GM21360 (cell line): ENCODE measurements at regions not wholly inside any gene's neighbourhood (a gene's known extent, or its start where the extent isn't known, plus 50 kb on each side); places are given as distances from the start of the nearest gene placed in this dataset.
"Not testable (repeated sequence)": the region's sequence is repeated elsewhere in the genome, so short reads cannot be mapped to it uniquely, and the experiment has no call there.

ENCODE experiments used
- ATAC-seq: cut with Tn5 transposase; IDR thresholded peaks from one replicate; pipeline ENCODE4 v1.9.1; 2021; ENCODE audit warnings: mild to moderate bottlenecking, moderate library complexity; ENCODE audit not compliant: unreplicated experiment

DNA sequence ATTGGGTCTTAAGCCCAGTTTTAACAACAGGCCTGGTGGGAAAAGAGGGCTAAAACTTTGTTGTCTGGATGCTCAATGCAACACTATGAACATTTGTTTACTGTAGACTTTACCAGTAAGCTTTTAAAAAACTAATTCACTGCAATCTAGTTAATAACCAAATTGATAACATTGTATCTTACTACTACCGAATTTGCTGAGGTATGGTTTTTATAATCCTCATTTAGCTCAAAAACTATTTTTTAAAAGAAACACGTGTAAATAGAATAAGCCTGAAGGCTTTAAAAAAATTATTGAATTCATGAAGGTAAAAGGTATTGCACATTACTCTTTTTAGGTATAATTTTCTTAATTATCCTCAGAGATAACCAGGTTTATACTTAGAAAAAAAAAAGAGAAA lies 500.6 kb downstream of the RWDD3 start:
- no peak for ATAC-seq

DNA sequence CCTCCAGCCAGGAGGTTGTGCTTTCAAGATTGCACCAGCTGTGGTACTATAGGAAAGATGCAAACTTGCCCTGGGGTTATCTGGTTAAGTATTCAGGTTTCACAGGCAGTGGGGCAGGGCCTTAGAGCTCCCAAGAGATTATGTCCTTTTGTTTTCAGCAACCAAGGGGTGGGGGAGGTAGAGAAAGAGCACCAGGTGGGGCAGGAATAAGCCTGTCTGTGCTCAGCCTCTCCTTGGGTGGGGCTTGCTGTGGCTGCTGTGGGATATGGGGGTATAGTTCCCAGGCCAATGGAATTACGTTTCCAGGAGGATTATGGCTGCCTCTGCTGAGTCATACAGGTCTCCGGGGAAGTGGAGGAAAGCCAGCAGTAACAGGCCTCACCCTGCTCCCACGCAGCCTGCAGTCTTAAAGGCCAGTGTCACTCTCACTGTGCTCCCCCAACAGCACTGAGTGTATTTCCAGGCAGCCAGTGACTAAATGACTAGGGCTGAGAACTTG lies 508.6 kb downstream of the RWDD3 start:
- ATAC-seq, result no peak

DNA sequence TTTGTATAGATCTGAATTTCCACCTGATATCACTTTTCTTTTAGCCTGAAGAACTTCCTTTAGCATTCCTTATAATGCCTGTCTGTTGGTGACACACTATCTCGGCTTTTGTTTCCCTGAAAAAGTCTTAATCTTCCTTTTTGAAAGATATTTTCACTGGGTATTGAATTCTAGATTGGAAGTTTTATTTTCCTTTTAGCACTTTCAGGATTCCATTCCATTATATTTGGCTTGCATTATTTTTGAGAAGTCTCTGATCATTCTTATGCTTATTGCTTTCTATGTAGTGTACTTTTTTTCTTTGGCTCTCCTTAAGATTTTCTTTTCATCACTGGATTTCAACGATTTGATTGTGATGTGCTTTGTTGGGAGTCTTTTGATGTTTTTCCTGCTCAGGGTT lies 510.7 kb downstream of the RWDD3 start:
- ATAC-seq, result no peak

DNA sequence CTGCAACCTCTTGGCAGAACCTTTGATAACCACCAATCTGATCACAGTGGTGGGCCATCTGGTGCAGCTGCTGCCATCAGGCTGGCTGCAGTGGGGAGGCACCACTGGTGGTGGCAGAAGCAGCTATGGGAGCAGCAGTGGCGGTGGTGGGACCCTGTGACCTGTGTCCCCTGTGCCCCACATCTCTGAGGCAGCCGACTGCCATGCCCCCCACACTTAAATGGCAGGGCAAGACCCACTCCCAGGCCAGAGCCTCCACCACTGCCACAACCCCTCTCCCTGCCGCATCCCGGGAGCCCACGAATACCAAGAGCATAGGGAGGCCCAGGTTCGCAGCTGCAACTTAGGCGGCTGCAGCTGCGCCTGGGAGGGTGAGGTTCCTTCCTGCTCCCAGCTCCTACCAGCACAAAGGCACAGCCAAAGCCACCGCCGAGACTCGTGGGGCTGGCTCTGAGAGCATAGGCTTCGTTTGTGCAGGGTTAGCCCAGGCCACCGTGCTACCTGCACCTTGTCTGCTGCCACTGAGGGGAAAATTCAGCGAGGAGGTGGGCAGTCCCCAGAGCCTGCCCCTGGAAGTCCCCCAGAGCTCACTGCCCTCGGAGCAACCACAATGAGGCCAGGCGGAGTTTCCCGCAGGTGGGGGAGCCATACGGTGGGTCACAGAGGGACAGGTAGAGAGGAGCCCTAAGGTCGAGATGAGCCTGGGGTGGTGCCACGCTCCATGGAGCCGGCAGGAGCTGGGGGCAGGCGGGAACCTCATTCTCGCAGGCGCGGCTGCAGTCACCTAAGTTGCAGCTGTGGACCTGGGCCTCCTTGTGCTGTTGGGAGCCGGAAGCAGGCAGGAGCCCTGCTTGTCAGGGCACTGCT lies 518.7 kb downstream of the RWDD3 start:
- no peak for ATAC-seq

DNA sequence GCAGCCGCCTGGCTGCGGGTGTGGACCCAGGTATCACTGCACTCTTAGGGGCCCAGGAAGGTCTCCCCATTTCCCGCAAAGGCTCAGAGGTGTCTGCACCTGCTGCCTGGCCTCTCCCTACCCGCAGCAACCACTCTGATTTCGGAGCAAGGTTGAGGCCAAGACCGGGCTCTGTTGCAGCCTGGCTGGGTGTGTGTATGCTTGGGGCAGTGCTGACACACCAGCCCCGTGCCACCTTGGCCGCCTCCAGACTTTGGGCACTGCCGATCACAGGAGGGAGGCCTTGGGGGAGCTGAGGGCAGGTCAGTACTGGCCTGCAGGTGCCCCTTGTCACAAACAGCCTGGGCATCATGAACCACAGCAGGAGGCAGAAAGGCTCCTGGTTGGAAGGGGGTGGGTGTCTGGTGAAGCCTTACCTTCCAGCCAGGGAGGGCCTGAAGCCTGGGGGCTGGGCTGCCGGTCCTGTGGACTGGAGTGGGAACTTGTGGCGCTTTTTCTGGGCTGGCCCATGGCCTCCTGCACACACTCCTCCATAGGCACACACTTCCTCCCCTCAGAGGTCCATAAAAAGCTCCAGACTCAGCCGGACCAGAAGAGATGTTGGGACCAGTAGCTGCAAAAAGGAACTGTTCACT lies 519.5 kb downstream of the RWDD3 start:
- no peak for ATAC-seq

DNA sequence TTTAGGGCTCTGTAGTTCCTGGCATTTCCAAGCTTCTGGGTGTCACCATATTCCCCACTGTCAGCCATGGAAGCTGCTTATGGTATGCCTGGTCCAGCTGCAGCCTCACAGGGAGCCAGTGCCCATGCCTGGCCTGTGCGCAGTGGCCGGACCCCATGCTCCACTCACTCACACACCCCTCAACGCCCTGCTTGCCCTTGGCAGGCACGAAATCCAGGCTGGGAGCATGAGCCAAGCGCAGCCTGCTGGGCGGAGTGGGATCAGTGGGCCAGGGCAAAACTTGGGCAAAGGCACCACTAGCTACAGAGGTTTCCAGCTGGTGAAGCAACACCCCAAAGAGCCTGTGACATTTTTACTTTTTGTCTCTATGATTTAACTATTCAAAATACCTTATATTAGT lies 520.4 kb downstream of the RWDD3 start:
- ATAC-seq, result no peak

DNA sequence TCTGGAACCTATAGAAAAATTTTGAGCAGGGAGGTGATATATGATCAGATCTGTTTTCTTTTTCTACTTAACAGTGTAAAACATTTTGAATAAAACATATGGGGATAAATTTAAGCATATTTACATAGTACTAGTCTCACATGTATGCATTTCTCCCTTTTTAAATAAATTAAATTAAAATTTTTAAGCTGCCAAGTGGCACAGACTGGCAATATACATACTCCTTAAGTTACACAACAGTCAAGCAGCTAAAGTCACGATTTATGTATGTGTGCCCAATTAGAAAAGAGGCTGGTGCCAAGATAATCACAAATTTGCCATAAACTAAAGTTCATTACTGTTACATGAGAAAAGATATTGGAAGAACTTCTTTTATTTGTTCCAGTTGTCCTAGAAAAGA lies 532.0 kb downstream of the RWDD3 start:
- no peak for ATAC-seq

DNA sequence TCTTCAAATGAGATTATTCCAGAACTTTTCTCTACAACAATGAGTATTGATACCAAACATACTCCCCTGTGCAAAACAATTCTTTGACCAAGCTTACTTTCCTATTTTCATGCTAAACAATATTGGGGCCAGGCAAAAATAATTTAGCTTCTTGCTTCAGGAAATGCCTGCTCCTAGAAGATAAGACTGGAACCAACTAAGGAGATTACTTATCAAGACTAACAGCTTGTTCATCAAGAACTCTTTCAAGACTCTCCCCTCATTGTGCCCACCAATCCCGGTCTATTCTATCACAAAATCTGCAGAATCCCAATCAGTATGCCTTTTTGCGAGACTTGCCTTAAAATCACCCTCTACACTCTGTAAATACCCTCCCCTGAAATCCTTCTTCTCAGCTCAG lies 536.6 kb downstream of the RWDD3 start:
- ATAC-seq, result no peak

DNA sequence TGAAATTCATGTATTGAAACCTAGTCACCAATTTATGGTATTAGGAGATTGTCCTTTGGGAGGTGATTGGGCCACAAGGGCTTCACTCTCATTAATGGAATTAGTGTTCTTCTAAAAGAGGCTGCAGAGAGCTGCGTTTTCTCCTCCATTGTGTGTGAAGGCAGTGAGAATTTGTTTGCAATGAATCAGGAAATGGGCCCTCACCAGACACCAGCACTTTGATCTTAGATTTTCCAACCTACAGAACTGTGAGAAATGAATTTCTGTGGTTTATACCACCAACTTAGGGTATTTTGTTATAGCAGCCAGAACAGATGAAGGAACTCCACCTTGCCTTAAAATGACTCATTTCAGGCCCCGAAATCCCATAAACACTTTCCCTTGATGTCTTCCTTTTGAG lies 544.2 kb downstream of the RWDD3 start:
- ATAC-seq, result no peak

DNA sequence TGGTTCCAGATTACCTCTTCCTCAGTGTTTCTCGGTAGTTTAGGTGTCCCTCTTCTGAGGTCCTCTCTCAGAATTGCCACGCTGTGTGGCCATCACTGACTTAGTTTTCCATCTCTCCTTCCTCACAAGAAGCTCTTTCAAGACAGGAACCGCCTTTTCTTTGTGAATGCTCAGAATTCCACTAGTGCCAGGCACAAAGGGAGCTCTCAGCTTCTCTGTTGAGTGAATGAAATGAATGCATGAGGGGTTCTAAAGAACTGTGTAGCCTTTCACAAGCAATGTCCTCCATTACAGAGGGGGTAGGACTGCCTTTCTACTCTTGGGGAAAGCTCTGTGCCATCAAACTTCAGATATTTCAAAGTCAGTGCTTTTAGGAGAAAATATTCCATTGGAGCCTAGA lies 546.8 kb downstream of the RWDD3 start:
- ATAC-seq, result no peak

DNA sequence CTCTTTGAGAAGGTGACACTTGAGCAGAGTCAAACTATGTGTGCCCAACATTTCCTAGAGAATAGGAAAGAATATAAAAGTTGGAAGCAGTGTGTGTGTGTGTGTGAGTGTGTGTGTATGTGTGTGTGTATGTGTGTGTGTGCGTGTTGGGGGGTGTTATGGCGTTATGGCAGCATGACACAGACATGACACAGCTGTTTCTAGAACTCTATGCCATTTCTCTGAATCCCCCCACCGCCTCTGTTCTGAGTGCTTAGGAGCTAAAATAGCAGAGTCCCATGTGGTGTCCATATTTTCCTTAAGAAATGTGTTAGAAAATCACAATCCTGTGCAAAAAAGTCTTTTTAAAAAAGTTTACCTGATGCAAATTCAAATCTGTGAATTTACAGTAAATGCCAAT lies 556.1 kb downstream of the RWDD3 start:
- ATAC-seq, result no peak

DNA sequence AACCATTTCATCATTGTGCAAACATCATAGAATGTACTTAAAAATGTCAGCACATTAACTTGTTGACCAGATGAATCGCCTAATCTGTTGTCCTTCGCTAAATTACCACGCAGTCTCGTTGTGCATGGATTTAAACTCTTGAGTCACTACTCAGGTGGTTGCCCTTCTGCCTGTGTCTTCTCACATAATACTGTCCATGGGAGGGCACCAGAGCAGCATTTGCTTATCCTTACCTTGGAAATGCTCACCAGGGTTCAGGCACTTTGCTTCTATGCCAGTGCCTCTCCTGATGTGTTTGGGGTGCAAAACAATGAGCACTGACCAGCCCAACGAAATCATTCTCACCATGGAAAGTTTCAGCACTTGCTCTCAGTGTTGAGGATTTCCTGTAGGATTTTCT lies 559.9 kb downstream of the RWDD3 start:
- no peak for ATAC-seq

DNA sequence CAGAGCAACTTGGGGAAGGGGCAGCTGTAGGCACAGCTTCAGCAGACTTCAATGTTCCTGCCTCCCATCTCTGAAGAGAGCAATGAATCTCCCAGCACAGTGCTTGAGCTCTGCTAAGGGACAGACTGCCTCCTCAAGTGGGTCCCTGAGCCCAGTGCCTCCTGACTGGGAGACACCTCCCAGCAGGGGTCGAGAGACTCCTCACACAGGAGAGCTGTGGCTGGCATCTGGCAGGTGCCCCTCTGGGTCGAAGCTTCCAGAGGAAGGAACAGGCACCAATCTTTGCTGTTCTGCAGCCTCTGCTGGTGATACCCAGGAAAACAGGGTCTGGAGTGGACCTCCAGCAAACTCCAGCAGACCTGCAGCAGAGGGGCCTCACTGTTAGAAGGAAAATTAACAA lies 563.8 kb downstream of the RWDD3 start:
- not testable (repeated sequence) for ATAC-seq

DNA sequence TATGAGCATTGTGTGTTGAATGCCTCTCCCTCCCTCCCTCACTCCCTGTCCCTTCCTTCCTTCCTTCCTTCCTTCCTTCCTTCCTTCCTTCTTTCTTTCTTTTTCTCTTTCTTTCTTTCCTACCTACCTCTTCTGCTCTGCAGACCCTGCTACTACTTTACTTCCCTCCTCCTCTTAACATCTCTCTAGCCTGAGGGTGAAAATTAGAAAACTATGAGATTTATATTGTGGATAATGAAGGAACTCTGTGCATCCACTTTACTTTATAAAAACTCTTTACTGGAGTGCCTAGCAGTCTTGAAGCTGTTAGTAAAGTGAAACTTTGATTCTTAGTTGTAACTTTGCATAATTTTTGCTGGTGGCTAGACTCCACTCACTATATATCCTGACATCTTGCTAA lies 572.2 kb downstream of the RWDD3 start:
- no peak for ATAC-seq

DNA sequence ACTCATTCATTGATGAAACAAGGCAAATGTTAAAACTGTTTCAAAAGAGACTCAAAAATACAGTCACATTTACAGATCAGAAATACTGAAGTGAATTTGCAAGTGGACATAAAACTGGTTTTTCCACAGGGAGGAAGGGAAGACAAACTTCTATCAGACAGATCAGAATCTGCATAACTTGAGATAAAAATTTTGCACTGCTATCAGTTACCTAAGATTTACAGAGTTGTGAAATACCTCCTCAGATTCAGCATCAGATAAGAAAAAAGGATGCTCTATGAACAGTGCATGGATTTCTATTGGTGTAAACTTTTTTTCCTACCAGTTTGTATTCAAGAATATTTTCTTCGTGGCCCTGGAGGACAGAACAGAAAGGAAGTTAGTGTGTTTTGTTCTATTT lies 575.4 kb downstream of the RWDD3 start:
- no peak for ATAC-seq

DNA sequence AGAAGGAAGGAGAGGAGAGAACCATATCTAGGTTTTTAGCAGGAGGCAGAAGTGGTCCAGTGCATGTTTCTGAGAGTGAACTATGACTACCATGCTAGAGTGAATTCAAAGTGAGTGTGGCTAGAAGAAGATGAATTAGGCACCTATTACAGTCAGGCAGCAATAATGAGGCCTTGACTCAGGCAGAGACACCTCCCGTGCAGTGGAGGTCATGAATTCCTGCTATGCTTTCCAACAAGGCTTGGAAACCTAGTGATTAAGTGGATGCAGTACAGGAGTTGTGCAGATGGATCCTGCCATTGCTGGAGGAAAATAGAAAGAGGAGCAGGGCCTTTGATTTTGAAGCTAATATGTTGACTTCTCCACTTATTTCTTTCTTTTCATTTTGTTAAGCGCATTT lies 581.5 kb downstream of the RWDD3 start:
- ATAC-seq, result no peak

DNA sequence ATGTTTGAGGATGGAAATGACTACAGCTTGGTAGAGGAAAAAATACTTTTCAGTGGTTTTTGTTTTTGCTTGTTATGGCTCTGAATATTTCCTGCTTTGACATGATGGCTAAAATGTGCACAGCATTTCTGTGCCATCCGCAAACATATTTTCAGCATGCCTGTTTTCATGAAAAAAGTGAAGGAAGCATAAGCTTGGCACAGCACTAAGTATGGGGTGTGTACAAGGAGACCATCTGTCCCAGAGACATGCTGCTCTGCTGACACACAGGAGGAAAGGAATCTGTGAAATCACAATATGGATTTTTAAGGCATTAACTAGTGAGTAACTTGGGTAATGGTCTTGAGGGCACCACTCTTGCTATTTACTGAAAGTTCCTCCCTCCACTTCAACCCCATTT lies 595.5 kb downstream of the RWDD3 start:
- no peak for ATAC-seq

DNA sequence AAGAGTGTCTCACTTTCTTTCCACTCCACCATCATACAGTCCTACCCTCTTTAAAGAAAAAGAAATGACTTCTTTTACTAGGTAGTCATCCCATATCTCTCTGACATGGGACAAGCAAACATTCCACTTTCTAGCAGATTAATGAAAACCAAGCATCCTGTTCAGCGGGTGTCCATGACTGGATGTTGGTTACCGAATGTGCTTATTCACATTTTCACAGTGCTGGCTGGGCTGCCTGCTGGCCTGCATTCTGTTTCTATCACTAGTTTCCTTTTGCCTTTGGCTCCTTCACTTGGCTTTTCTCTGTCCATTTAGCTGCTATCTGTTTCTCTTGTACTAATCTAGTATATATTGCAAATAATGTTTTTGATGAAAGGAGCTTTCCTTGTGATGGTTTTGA lies 598.4 kb downstream of the RWDD3 start:
- no peak for ATAC-seq

DNA sequence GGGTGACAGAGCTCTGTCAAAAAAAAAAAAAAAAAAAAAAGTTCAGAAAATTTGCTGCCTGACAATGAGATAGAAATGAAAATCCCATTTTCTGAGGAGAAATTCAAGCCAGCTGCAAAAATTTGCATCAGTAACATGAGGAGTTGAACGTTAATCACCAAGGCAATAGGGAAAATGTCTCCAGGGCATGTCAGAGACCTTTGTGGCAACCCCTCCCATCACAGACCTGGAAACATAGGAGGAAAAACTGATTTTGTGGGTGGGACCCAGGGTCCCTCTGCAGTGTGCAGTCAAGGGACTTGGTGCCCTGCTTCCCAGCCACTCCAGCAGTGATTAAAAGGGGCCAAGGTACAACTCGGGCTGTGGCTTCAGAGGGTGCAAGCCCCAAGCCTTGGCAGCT lies 615.4 kb downstream of the RWDD3 start:
- no peak for ATAC-seq

DNA sequence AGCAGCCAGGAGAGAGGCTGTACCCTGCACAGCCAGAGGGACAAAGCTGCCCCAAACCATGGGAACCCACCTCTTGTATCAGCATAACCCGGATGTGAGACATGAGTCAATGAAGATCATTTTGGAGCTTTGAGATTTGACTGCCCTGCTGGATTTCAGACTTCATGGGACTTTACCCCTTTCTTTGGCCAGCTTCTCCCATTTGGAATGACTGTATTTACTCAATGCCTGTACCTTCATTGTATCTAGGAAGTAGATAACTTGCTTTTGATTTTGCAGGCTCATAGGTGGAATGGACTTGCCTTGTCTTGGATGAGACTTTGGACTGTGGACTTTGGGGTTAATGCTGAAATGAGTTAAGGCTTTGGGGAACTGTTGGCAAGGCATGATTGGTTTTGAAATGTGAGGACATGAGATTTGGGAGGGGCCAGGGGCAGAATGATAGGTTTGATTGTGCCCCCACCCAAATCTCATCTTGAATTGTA lies 616.2 kb downstream of the RWDD3 start:
- no peak for ATAC-seq

DNA sequence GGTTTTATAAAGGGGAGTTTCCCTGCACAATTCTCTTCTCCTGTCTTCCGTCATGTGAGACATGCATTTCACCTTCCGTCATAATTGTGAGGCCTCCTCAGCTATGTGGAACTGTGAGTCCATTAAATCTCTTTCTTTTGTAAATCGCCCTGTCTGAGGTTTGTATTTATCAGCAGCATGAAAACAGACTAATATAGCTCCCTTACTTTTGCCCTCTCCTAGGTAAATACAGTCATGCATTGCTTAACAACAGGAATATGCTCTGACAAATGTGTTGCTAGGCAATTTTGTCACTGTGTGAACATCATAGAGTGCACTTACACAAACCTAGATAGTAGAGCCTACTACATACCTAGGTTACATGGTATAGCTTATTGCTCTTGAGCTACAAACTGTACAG lies 616.8 kb downstream of the RWDD3 start:
- no peak for ATAC-seq

DNA sequence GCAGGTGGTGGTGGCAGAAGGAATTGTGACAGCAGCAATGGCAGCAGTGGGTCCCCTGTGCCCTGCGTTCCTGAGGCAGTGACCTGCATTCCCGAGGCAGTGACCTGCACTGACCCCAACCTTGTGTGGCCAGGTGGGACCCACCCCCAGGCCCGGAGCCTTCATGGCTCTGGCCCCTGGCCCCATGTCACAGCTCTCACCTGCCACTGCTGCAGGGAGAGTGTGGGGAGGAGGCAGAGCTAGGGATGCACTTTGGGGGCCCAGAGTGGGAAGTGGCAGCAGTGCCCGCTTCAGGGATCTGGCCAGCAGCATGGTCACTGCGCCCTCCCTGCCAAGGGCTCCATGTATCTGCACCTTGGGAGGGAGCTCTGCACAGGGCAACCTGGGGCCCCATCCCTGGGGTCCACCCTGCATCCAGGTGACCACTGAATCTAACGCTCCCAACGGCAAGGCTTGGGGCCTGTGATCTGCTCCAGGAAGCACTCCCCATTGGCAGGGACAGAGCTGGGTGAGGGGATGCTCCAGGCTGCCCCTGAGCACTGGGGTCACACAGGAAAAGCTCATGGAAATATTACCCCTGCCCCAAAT lies 618.6 kb downstream of the RWDD3 start:
- ATAC-seq, result no peak
